Glutamatergic neuron (in vitro differentiated cells): ENCODE measurements at regions not wholly inside any gene's neighbourhood (a gene's known extent, or its start where the extent isn't known, plus 50 kb on each side); places are given as distances from the start of the nearest gene placed in this dataset.

Experiments used
- DNase-seq: peaks from one replicate; pipeline ENCODE4 v3.0.0; 2022
- H3K27ac Mint-ChIP-seq: one replicate; pipeline ENCODE4 v1.8.0; 2020; ENCODE audit warnings: mild to moderate bottlenecking, mixed read lengths, inconsistent platforms; ENCODE audit not compliant: unreplicated experiment
- H3K27me3 Mint-ChIP-seq: one replicate; pipeline ENCODE4 v1.8.0; 2020; ENCODE audit warnings: mild to moderate bottlenecking, moderate library complexity, mixed read lengths, inconsistent platforms; ENCODE audit not compliant: unreplicated experiment
- H3K36me3 Mint-ChIP-seq: one replicate; pipeline ENCODE4 v1.8.0; 2020; ENCODE audit warnings: mild to moderate bottlenecking, mixed read lengths, inconsistent platforms; ENCODE audit not compliant: unreplicated experiment
- H3K4me1 Mint-ChIP-seq: one replicate; pipeline ENCODE4 v1.8.0; 2020; ENCODE audit warnings: mild to moderate bottlenecking, low read depth, mixed read lengths, inconsistent platforms; ENCODE audit not compliant: unreplicated experiment
- H3K4me3 Mint-ChIP-seq: one replicate; pipeline ENCODE4 v1.8.0; 2020; ENCODE audit warnings: mild to moderate bottlenecking, mixed read lengths, inconsistent platforms; ENCODE audit not compliant: unreplicated experiment
- H3K9me3 Mint-ChIP-seq: one replicate; pipeline ENCODE4 v1.8.0; 2020; ENCODE audit warnings: mild to moderate bottlenecking, moderate library complexity, mixed read lengths, inconsistent platforms; ENCODE audit not compliant: unreplicated experiment
- TF ChIP-seq, protein P1 (sequence below): fragments of 200-600 bp; sonication (generic); IDR thresholded peaks from one replicate; pipeline ENCODE4 v1.5.0; 2021; ENCODE audit not compliant: partially characterized antibody, unreplicated experiment

- no peaks in the 10 kb centered on the region for H3K4me1 Mint-ChIP-seq
- H3K27ac Mint-ChIP-seq: no peak overlapping the region
- peaks cover 2% of the 10 kb centered on the region for H3K9me3 Mint-ChIP-seq
- no peak overlapping the region for H3K4me3 Mint-ChIP-seq
- TF ChIP-seq, protein P1, sequence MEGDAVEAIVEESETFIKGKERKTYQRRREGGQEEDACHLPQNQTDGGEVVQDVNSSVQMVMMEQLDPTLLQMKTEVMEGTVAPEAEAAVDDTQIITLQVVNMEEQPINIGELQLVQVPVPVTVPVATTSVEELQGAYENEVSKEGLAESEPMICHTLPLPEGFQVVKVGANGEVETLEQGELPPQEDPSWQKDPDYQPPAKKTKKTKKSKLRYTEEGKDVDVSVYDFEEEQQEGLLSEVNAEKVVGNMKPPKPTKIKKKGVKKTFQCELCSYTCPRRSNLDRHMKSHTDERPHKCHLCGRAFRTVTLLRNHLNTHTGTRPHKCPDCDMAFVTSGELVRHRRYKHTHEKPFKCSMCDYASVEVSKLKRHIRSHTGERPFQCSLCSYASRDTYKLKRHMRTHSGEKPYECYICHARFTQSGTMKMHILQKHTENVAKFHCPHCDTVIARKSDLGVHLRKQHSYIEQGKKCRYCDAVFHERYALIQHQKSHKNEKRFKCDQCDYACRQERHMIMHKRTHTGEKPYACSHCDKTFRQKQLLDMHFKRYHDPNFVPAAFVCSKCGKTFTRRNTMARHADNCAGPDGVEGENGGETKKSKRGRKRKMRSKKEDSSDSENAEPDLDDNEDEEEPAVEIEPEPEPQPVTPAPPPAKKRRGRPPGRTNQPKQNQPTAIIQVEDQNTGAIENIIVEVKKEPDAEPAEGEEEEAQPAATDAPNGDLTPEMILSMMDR: no peak
- DNase-seq: no peak
- no peaks in the 10 kb centered on the region for H3K27me3 Mint-ChIP-seq
- no peaks in the 10 kb centered on the region for H3K36me3 Mint-ChIP-seq
Measured at GRCh38 chr2:59391896-59392295, 1150.8 kb upstream of the FANCL start.

- Mint-ChIP-seq H3K36me3 (no peaks in the 10 kb centered on the region), H3K9me3 (no peaks in the 10 kb centered on the region), H3K27me3 (no peaks in the 10 kb centered on the region), H3K4me1 (no peaks in the 10 kb centered on the region), H3K4me3 (no peak overlapping the region), H3K27ac (no peak overlapping the region)
- TF ChIP-seq, protein P1: no peak
- no peak for DNase-seq
Measured at GRCh38 chr2:59390581-59390980, 1149.5 kb upstream of the FANCL start.

- H3K4me1 Mint-ChIP-seq: no peaks in the 10 kb centered on the region
- no peak overlapping the region for H3K27ac Mint-ChIP-seq
- DNase-seq: no peak
- TF ChIP-seq, protein P1: no peak
- H3K9me3 Mint-ChIP-seq: no peaks in the 10 kb centered on the region
- H3K36me3 Mint-ChIP-seq: no peaks in the 10 kb centered on the region
- H3K4me3 Mint-ChIP-seq: no peak overlapping the region
- H3K27me3 Mint-ChIP-seq: no peaks in the 10 kb centered on the region
Measured at GRCh38 chr2:59389240-59389639, 1148.1 kb upstream of the FANCL start.

- no peaks in the 10 kb centered on the region for H3K36me3 Mint-ChIP-seq
- TF ChIP-seq, protein P1: no peak
- no peak overlapping the region for H3K27ac Mint-ChIP-seq
- no peak for DNase-seq
- H3K4me1 Mint-ChIP-seq: no peaks in the 10 kb centered on the region
- no peak overlapping the region for H3K4me3 Mint-ChIP-seq
- no peaks in the 10 kb centered on the region for H3K9me3 Mint-ChIP-seq
- H3K27me3 Mint-ChIP-seq: no peaks in the 10 kb centered on the region
Measured at GRCh38 chr2:59385971-59386370, 1144.8 kb upstream of the FANCL start.

DNA sequence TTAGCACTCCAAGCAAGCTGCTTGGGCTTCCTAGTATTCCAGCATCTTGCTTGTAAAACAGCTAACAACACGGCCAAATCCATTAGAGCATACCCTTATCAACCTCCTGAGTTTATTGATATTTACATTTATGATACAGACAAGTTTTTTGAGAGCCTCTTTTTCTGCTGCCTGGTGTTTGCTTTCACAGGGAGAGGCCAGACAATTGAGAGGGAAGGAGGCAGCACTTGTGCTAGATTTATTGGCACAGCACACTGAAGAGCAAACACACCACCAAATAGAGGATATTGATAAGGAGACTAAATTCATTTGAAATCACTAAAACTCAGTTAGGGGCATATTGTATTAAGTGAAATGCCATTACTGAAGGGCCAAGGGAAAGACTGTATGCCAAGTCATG lies 1142.3 kb upstream of the FANCL start:
- Mint-ChIP-seq H3K9me3 (no peaks in the 10 kb centered on the region), H3K4me3 (no peak overlapping the region), H3K27me3 (no peaks in the 10 kb centered on the region), H3K36me3 (no peaks in the 10 kb centered on the region), H3K4me1 (no peaks in the 10 kb centered on the region), H3K27ac (no peak overlapping the region)
- no peak for DNase-seq
- TF ChIP-seq, protein P1: no peak
